ENCODE measurements at regions not wholly inside any gene's neighbourhood (a gene's known extent, or its start where the extent isn't known, plus 50 kb on each side); places are given as distances from the start of the nearest gene placed in this dataset.

DNA sequence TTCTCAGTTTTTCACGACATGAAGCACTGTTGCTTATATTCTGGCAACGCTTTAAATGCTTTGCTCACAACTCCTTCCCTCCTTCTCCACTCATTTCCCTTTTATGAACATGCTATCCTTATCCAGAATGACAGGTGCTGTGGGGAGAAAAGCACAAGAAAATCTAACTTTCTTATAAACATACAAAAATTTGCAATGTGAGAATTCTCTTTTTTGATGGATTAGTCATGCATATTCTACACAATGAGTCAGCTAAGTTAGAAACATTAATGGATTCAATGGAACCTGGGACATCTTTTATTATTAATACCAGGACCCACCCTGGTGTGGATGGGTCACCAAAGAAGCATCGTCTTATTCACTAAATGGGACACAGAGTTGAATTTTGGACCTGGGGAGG is 234.6 kb upstream of the CDH5 start:
- Histone ChIP-seq H2AFZ (replicated peaks; ENCODE audit: low read length, poor library complexity) (no peak overlapping the region), H3K79me1 (ENCODE audit: low read depth in 1 of 2, low read length in 2 of 2) (no peaks in the 10 kb centered on the region), H3K9ac (ENCODE audit: low read depth, low read length) (peak overlapping the region; percentile 32; the same call in 1 of the 2 replicates), H2BK20ac (ENCODE audit: low read depth, low read length) (peak overlapping the region; percentile 99), H3K9me3 (ENCODE audit: control insufficient read depth, insufficient read depth, low read length) (no peaks in the 10 kb centered on the region), H2AK9ac (replicated peaks; ENCODE audit: low read depth, low read length, poor library complexity) (peak overlapping the region; percentile 88), H3K27me3 (ENCODE audit: control insufficient read depth, insufficient read depth, low read length) (no peaks in the 10 kb centered on the region), H3K56ac (ENCODE audit: extremely low read depth, insufficient read depth, low read length) (peak overlapping the region; percentile 92; the same call in 1 of the 2 replicates), H3K18ac (ENCODE audit: low read depth, low read length) (peak overlapping the region; percentile 99), H2BK120ac (ENCODE audit: low read depth, low read length) (peak overlapping the region; percentile 97), H3K4me2 (ENCODE audit: low read depth, low read length) (peak overlapping the region; percentile 2; the same call in 1 of the 2 replicates), H3K9me1 (ENCODE audit: insufficient read depth, low read length) (peaks cover 34% of the 10 kb centered on the region), H3K4me3 (ENCODE audit: insufficient read depth, low read depth, low read length) (no peak overlapping the region), H3K4me1 (ENCODE audit: control insufficient read depth, insufficient read depth, low read length) (peaks cover 61% of the 10 kb centered on the region), H3K36me3 (ENCODE audit: control insufficient read depth, insufficient read depth, low read length) (no peaks in the 10 kb centered on the region), H4K20me1 (ENCODE audit: insufficient read depth, low read length) (0 out of 2 replicates have a peak, but pooled peaks cover 3% of the 10 kb centered on the region), H3K14ac (replicated peaks; ENCODE audit: low read depth, low read length) (peak overlapping the region; percentile 89), H4K91ac (ENCODE audit: insufficient read depth, low read depth, low read length) (peak overlapping the region; percentile 98), H3K4ac (ENCODE audit: low read depth, low read length) (peak overlapping the region; percentile 98), H3K23ac (ENCODE audit: low read depth, low read length) (peak overlapping the region; percentile 88), H4K8ac (ENCODE audit: low read depth in 2 of 2, low read length in 2 of 2) (peak overlapping the region; percentile 83 to 86), H2BK5ac (ENCODE audit: low read depth, low read length, poor library complexity, severe bottlenecking) (peak overlapping the region; percentile 92), H2BK15ac (ENCODE audit: low read depth, low read length) (peak overlapping the region; percentile 97; the same call in 2 of the 3 replicates), H4K5ac (ENCODE audit: low read depth, low read length) (peak overlapping the region; percentile 96), H2AK5ac (ENCODE audit: low read depth, low read length) (peak overlapping the region; percentile 98), H3K27ac (ENCODE audit: insufficient read depth, low read length) (peak overlapping the region; percentile 97)
- WGBS, 2 experiments (ENCODE audit: extremely low coverage in 2 of 2, insufficient read length in 1 of 2) = 0% methylated on average over 1 of the region's 3 CpGs; no CpG with 5 or more reads in 1 of the 2 experiments
- intact Hi-C loops (cut with micrococcal nuclease) = loop anchor here (2.0 to 10.0 kb wide), 5 partner anchors 21 to 1009 kb away; partner anchors contain the start of gene CDH11
- TF ChIP-seq NFE2L2 (IDR thresholded peaks at IDR 0.05; ENCODE audit: low read depth, low read length) (peak; percentile 69; the same call in 1 of the 2 replicates), FOS (IDR thresholded peaks at IDR 0.05; ENCODE audit: low read depth, low read length) (peak; percentile 61; the same call in 1 of the 2 replicates), CHD1 (IDR thresholded peaks at IDR 0.05; ENCODE audit: low read depth, low read length) (no peak)
- TF ChIP-seq, protein P1, sequence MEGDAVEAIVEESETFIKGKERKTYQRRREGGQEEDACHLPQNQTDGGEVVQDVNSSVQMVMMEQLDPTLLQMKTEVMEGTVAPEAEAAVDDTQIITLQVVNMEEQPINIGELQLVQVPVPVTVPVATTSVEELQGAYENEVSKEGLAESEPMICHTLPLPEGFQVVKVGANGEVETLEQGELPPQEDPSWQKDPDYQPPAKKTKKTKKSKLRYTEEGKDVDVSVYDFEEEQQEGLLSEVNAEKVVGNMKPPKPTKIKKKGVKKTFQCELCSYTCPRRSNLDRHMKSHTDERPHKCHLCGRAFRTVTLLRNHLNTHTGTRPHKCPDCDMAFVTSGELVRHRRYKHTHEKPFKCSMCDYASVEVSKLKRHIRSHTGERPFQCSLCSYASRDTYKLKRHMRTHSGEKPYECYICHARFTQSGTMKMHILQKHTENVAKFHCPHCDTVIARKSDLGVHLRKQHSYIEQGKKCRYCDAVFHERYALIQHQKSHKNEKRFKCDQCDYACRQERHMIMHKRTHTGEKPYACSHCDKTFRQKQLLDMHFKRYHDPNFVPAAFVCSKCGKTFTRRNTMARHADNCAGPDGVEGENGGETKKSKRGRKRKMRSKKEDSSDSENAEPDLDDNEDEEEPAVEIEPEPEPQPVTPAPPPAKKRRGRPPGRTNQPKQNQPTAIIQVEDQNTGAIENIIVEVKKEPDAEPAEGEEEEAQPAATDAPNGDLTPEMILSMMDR (conservative IDR thresholded peaks at IDR 0.05; ENCODE audit: low read depth, low read length) = no peak
- ATAC-seq (ENCODE audit: low read depth) = peak; percentile 12; the same call in 1 of the 2 replicates
- dilution Hi-C loops (cut with HindIII; ENCODE audit: low sequenced_read_pairs, unreplicated experiment) = no loop called here
- DNase-seq = peak; percentile 82
- ChIA-PET POLR2A (ENCODE audit: unreplicated experiment) (no interaction called here), CTCF (no interaction called here)
- BruUV-seq (replicated peaks) = no TSS peak
- in situ Hi-C loops (cut with MboI; ENCODE audit: low sequenced_read_pairs) = no loop called here
